ENCODE measurements at regions not wholly inside any gene's neighbourhood (a gene's known extent, or its start where the extent isn't known, plus 50 kb on each side); places are given as distances from the start of the nearest gene placed in this dataset.
"Not testable (repeated sequence)": the region's sequence is repeated elsewhere in the genome, so short reads cannot be mapped to it uniquely, and the experiment has no call there.

DNA sequence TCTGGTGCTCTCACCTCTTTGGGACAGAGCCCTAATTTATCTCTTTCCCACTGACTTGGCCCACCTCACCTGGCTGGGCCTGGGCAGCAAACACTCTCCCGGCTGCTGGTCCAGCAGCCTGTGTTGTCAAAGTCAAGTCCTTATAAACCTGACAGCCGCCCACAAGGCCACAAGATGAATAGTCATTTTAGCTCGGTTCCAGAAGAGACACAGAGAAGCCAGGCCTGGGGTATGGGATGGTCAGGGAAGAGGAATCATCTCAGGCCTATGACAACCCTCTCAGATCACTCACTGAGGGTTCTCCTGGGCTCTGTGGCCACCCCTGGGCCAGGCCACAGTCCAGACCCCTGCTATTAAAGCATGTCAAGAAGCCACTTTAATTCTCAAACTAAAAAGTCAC lies 158.5 kb downstream of the FOXD2 start:
- no peaks in the 10 kb centered on the region for H3F3A ChIP-seq (ENCODE audit: low read depth)
- no peaks in the 10 kb centered on the region for H3K4me1 ChIP-seq (ENCODE audit: insufficient read depth, low read length, poor library complexity, severe bottlenecking)
- H4K20me1 ChIP-seq (ENCODE audit: insufficient read depth, low read length, poor library complexity, severe bottlenecking): no peaks in the 10 kb centered on the region
- no peak overlapping the region for H3K4me3 ChIP-seq (ENCODE audit: low read length, poor library complexity, severe bottlenecking)
- H3K9me2 ChIP-seq (replicated peaks; ENCODE audit: low read depth, low read length): no peaks in the 10 kb centered on the region
- H3K4me2 ChIP-seq (ENCODE audit: low read depth, low read length, poor library complexity, severe bottlenecking): no peak overlapping the region
- no peak overlapping the region for H3K9ac ChIP-seq (ENCODE audit: low read depth, low read length, poor library complexity, severe bottlenecking)
- no peaks in the 10 kb centered on the region for H3K27me3 ChIP-seq (ENCODE audit: insufficient read depth, low read length, poor library complexity, severe bottlenecking)
- TF ChIP-seq, protein P1, sequence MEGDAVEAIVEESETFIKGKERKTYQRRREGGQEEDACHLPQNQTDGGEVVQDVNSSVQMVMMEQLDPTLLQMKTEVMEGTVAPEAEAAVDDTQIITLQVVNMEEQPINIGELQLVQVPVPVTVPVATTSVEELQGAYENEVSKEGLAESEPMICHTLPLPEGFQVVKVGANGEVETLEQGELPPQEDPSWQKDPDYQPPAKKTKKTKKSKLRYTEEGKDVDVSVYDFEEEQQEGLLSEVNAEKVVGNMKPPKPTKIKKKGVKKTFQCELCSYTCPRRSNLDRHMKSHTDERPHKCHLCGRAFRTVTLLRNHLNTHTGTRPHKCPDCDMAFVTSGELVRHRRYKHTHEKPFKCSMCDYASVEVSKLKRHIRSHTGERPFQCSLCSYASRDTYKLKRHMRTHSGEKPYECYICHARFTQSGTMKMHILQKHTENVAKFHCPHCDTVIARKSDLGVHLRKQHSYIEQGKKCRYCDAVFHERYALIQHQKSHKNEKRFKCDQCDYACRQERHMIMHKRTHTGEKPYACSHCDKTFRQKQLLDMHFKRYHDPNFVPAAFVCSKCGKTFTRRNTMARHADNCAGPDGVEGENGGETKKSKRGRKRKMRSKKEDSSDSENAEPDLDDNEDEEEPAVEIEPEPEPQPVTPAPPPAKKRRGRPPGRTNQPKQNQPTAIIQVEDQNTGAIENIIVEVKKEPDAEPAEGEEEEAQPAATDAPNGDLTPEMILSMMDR (conservative IDR thresholded peaks at IDR 0.05; ENCODE audit: low read length): no peak
- no peak for TF ChIP-seq EZH2phosphoT487 (IDR thresholded peaks at IDR 0.05; ENCODE audit: borderline replicate concordance)
- H3K36me3 ChIP-seq (ENCODE audit: insufficient read depth, low read length): no peaks in the 10 kb centered on the region
- H3K79me2 ChIP-seq (ENCODE audit: insufficient read depth, low read length): no peaks in the 10 kb centered on the region
- no peak overlapping the region for H2AFZ ChIP-seq (ENCODE audit: low read length)
- H3K9me3 ChIP-seq (ENCODE audit: insufficient read depth, low read depth, low read length): peaks cover 8% of the 10 kb centered on the region

GRCh38 chr1:47598357-47598756 lies 160.5 kb downstream of the FOXD2 start:
- H3K9me2 ChIP-seq (replicated peaks; ENCODE audit: low read depth, low read length): no peaks in the 10 kb centered on the region
- H3K36me3 ChIP-seq (ENCODE audit: insufficient read depth, low read length): no peaks in the 10 kb centered on the region
- no peaks in the 10 kb centered on the region for H3F3A ChIP-seq (ENCODE audit: low read depth)
- TF ChIP-seq EZH2phosphoT487 (IDR thresholded peaks at IDR 0.05; ENCODE audit: borderline replicate concordance): no peak
- TF ChIP-seq, protein P1 (conservative IDR thresholded peaks at IDR 0.05; ENCODE audit: low read length): no peak
- H3K79me2 ChIP-seq (ENCODE audit: insufficient read depth, low read length): no peaks in the 10 kb centered on the region
- no peak overlapping the region for H3K4me3 ChIP-seq (ENCODE audit: low read length, poor library complexity, severe bottlenecking)
- no peaks in the 10 kb centered on the region for H3K4me1 ChIP-seq (ENCODE audit: insufficient read depth, low read length, poor library complexity, severe bottlenecking)
- no peaks in the 10 kb centered on the region for H4K20me1 ChIP-seq (ENCODE audit: insufficient read depth, low read length, poor library complexity, severe bottlenecking)
- H3K9ac ChIP-seq (ENCODE audit: low read depth, low read length, poor library complexity, severe bottlenecking): no peak overlapping the region
- H3K9me3 ChIP-seq (ENCODE audit: insufficient read depth, low read depth, low read length): peaks cover 8% of the 10 kb centered on the region
- no peak overlapping the region for H3K4me2 ChIP-seq (ENCODE audit: low read depth, low read length, poor library complexity, severe bottlenecking)
- H2AFZ ChIP-seq (ENCODE audit: low read length): no peak overlapping the region
- H3K27me3 ChIP-seq (ENCODE audit: insufficient read depth, low read length, poor library complexity, severe bottlenecking): no peaks in the 10 kb centered on the region

- no peak overlapping the region for H3K9ac ChIP-seq (ENCODE audit: low read depth, low read length, poor library complexity, severe bottlenecking)
- H3K79me2 ChIP-seq (ENCODE audit: insufficient read depth, low read length): no peaks in the 10 kb centered on the region
- H3K9me2 ChIP-seq (replicated peaks; ENCODE audit: low read depth, low read length): no peaks in the 10 kb centered on the region
- peaks cover 8% of the 10 kb centered on the region for H3K9me3 ChIP-seq (ENCODE audit: insufficient read depth, low read depth, low read length)
- H3K36me3 ChIP-seq (ENCODE audit: insufficient read depth, low read length): no peaks in the 10 kb centered on the region
- H3K4me3 ChIP-seq (ENCODE audit: low read length, poor library complexity, severe bottlenecking): no peak overlapping the region
- H3K4me2 ChIP-seq (ENCODE audit: low read depth, low read length, poor library complexity, severe bottlenecking): no peak overlapping the region
- no peaks in the 10 kb centered on the region for H4K20me1 ChIP-seq (ENCODE audit: insufficient read depth, low read length, poor library complexity, severe bottlenecking)
- no peak overlapping the region for H2AFZ ChIP-seq (ENCODE audit: low read length)
- H3F3A ChIP-seq (ENCODE audit: low read depth): no peaks in the 10 kb centered on the region
- no peak for TF ChIP-seq EZH2phosphoT487 (IDR thresholded peaks at IDR 0.05; ENCODE audit: borderline replicate concordance)
- H3K27me3 ChIP-seq (ENCODE audit: insufficient read depth, low read length, poor library complexity, severe bottlenecking): no peaks in the 10 kb centered on the region
- no peaks in the 10 kb centered on the region for H3K4me1 ChIP-seq (ENCODE audit: insufficient read depth, low read length, poor library complexity, severe bottlenecking)
These were observed 161.9 kb downstream of the FOXD2 start for GRCh38 chr1:47599777-47600176.

DNA sequence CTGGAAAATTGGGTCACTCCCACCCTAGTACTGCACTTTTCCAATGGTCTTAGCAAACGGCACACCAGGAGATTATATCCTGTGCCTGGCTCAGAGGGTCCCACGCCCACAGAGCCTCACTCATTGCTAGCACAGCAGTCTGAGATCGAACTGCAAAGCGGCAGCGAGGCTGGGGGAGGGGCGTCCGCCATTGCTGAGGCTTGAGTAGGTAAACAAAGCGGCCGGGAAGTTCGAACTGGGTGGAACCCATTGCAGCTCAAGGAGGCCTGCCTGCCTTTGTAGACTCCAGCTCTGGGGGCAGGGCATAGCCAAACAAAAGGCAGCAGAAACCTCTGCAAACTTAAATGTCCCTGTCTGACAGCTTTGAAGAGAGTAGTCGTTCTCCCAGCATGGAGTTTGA lies 164.6 kb downstream of the FOXD2 start:
- not testable (repeated sequence) for H4K20me1 ChIP-seq (ENCODE audit: insufficient read depth, low read length, poor library complexity, severe bottlenecking); H2AFZ ChIP-seq (ENCODE audit: low read length); H3K9me3 ChIP-seq (ENCODE audit: insufficient read depth, low read depth, low read length); H3K36me3 ChIP-seq (ENCODE audit: insufficient read depth, low read length); H3F3A ChIP-seq (ENCODE audit: low read depth); H3K4me1 ChIP-seq (ENCODE audit: insufficient read depth, low read length, poor library complexity, severe bottlenecking); H3K27me3 ChIP-seq (ENCODE audit: insufficient read depth, low read length, poor library complexity, severe bottlenecking); H3K4me3 ChIP-seq (ENCODE audit: low read length, poor library complexity, severe bottlenecking); H3K9ac ChIP-seq (ENCODE audit: low read depth, low read length, poor library complexity, severe bottlenecking); H3K4me2 ChIP-seq (ENCODE audit: low read depth, low read length, poor library complexity, severe bottlenecking); H3K9me2 ChIP-seq (replicated peaks; ENCODE audit: low read depth, low read length); H3K79me2 ChIP-seq (ENCODE audit: insufficient read depth, low read length)

DNA sequence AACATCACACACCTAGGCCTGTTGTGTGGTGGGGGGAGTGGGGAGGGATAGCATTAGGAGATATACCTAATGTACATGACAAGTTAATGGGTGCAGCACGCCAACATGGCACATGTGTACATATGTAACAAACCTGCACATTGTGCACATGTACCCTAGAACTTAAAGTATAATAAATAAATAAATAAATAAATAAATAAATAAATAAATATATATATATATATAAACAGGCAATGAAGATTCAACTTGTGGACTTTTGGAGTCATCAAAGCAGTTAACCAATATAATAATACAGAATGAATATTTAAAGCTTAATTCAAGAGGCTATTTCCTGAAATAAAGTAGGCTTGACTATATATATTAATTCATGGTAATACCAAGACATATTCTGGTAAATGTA lies 167.0 kb downstream of the FOXD2 start:
- H3K4me3 ChIP-seq (ENCODE audit: low read length, poor library complexity, severe bottlenecking); H3F3A ChIP-seq (ENCODE audit: low read depth); H3K79me2 ChIP-seq (ENCODE audit: insufficient read depth, low read length); H3K36me3 ChIP-seq (ENCODE audit: insufficient read depth, low read length); H3K27me3 ChIP-seq (ENCODE audit: insufficient read depth, low read length, poor library complexity, severe bottlenecking); H4K20me1 ChIP-seq (ENCODE audit: insufficient read depth, low read length, poor library complexity, severe bottlenecking); H3K9me3 ChIP-seq (ENCODE audit: insufficient read depth, low read depth, low read length); H3K4me1 ChIP-seq (ENCODE audit: insufficient read depth, low read length, poor library complexity, severe bottlenecking); H2AFZ ChIP-seq (ENCODE audit: low read length); H3K4me2 ChIP-seq (ENCODE audit: low read depth, low read length, poor library complexity, severe bottlenecking); H3K9ac ChIP-seq (ENCODE audit: low read depth, low read length, poor library complexity, severe bottlenecking); H3K9me2 ChIP-seq (replicated peaks; ENCODE audit: low read depth, low read length): not testable (repeated sequence)

Measured in Loucy (cell line).